ENCODE measurements at regions not wholly inside any gene's neighbourhood (a gene's known extent, or its start where the extent isn't known, plus 50 kb on each side); places are given as distances from the start of the nearest gene placed in this dataset.

GRCh38 chr2:146532509-146533147 lies 1312.2 kb upstream of the ACVR2A start:
- no peak for DNase-seq

DNA sequence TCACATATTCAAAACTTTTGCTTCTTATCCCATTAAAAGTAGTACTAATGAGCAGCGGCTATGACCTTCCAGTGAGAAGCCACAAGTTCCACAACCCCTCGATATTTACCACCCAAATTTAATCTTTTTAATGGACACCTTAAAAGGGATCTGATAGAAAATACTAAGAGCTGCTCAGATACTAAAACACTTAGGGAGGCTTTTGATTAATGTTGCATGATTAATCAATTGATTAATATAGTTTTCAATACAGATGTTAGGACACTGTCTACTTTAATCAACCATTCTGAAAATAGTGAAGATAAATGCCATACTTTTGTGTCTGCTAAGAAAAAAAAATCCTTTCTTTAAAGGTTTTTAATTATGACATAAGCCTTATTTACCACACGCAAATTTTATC lies 1312.8 kb upstream of the ACVR2A start:
- no peak for DNase-seq

DNA sequence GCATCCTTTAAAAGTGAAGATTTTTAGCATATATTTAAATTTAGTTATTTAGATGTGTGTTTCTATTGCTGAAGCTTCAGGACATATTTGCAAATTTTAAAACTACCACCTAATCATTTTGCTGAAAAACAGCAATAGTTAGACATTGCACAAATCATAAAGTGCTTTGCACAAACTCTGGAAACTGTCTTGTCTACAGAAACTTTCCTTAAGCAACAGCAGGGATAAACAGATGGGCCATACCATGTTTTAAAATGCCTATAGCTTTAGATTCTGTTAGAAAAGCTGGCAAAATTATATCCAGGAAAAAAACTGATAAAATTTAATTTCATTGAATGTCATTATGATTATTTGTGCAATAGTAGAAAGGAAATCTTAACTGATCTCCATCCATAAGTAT lies 1313.9 kb upstream of the ACVR2A start:
- DNase-seq: no peak

GRCh38 chr2:146527166-146527565 lies 1317.7 kb upstream of the ACVR2A start:
- DNase-seq: no peak

DNA sequence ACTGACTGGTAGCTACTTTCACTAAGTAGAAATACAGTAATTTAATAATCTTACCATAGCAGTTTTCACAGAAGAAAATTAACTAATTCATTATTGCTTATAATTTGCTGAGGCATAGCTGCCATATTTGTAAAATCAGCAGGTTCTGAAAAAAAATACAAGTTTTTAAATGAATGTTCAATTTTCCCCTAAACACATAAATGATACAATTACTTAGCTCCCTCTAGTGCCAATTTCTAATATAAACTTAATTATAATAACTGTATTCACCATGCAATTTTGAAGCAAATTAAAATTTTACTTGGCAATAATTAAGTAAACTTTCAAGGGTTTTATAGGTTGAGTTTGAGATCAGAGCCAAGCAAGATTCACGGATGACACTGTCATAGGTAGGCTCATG lies 1321.6 kb upstream of the ACVR2A start:
- DNase-seq: peak; percentile 1

DNA sequence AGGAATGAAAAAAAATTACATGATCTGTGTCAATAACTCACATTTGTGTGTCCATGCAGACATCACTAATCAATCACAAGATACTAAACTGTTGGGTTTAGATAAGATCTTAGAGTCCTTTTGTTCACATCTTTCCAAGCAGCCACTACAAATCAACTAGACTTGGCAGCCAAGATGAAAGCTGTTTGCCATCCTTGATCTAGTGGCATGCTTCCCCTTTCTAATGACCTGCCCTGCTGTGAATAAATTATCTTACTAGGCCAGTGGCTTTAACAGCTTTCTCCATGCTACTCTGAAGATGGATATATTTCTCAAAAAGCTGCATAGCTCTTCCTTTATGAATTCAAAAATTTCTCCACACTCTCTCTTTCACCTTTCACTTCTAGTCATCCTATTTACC lies 1338.0 kb upstream of the ACVR2A start:
- DNase-seq: no peak

DNA sequence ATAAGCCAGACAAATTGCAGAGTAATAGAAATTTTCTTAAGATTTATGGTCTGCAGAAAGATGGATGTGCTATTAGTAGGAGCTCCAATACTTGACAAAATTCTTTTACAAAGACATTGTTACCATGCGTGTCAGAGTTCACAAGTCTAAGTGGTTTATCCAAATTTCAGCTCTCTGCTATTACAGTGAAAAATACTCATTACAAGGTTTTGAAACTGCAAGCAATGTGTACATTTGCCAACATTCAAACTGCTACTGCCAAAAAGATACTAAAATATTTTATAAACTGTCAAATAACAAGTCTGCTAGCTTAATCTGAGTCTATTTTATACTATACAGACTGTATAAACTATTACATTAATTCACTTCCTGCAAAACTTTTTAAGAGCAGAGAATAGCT lies 1341.5 kb upstream of the ACVR2A start:
- DNase-seq: no peak

GRCh38 chr2:146496248-146496647 lies 1348.6 kb upstream of the ACVR2A start:
- no peak for DNase-seq

GRCh38 chr2:146489386-146489785 lies 1355.4 kb upstream of the ACVR2A start:
- DNase-seq: no peak

DNA sequence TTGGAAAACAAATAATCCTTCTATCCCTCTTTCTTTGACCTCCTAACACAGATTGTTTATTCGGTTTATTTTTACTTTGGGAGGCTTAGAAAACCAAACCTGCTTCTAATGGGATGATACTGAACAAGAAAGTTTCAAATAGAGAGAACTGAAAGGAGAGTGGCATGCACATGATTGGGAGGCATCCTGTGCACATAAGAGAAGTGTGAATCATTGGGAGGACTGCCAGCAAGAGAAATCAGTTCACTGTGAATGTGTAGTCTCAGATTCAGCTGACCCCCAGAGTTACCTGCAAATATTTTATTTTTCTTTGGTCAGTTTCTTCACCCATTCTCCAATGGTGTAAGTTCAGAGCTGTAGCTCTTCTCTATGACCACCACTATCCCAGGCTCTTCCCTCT lies 1363.2 kb upstream of the ACVR2A start:
- DNase-seq: no peak

GRCh38 chr2:146477383-146477782 lies 1367.4 kb upstream of the ACVR2A start:
- no peak for DNase-seq

- DNase-seq: no peak
These were observed 1376.3 kb upstream of the ACVR2A start for GRCh38 chr2:146468578-146468977.

- DNase-seq: no peak
These were observed 1377.4 kb upstream of the ACVR2A start for GRCh38 chr2:146467425-146467824.

GRCh38 chr2:146465460-146465859 lies 1379.4 kb upstream of the ACVR2A start:
- no peak for DNase-seq

- no peak for DNase-seq
These were observed 1383.8 kb upstream of the ACVR2A start for GRCh38 chr2:146461068-146461467.

DNA sequence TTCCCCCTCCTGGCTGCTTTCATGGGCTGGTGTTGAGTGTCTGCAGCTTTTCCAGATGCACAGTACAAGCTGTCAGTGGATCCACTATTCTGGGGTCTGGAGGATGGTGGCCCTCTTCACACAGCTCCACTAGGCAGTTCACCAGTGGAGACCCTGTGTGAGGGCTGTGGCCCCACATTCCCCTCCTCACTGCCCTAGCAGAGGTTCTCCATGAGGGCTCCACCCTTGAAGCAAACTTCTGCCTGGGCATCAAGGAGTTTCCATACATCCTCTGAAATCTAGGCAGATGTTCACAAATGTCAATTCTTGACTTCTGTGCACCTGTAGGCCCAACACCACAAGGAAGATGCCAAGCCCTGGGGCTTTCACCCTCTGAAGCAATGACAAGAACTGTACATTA lies 1386.2 kb upstream of the ACVR2A start:
- no peak for DNase-seq

- DNase-seq: no peak
These were observed 1387.6 kb upstream of the ACVR2A start for GRCh38 chr2:146457221-146457620.

DNA sequence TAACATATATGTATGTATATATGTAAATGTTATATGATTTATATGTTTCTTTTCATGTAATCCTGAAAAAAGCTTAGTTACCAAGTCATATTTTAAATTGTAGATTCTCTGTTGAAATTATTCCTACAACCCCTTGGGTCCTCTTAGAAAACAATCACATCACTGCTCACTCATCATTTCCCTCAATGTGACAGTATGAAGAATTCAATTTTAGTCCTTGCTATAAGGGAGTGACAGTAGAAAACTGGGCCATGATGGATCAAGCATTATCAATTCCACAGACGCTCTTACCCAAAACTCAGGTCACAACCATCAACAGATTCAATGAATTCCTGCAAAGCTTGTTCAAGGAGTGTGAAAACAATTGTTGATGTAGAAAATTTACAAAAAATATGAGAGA lies 1389.5 kb upstream of the ACVR2A start:
- no peak for DNase-seq

DNA sequence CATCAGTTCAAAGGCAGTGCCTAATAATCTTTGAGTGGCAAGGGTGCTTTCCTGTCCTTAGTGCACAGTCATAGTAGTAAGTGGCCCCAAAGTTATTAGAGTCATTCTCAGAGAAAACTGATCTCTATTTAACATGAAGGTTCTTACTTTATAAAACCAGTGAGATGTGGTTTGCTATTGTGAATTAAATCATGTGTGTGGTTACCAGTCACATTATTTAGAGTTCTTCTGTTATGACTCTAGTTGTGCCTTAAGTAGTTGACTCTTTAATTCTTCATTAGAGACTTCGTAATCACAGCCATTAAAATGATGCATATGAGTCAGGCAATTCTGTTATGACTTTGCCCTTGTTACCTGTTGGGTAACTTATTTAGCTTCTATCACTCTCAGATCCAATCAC lies 1392.9 kb upstream of the ACVR2A start:
- DNase-seq: no peak

GRCh38 chr2:146450131-146450530 lies 1394.7 kb upstream of the ACVR2A start:
- DNase-seq: no peak

DNA sequence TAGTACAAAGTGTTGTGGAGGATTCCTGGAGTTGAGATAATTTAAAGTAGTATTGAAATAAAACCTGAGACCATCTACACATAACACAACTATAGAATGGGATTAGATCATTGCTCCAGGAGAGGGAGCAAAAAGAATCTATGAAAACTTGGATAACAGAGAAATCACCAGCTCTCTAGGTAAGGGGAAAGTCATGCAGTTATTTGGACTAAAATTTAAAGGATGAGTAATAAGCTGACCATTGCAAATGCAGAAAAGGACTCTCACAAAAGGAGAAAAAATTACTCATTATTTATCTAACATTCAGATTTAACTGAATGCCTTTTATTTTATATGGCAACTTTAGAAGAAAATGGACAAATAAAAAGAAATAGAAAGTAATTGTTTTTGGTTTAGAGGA lies 1399.8 kb upstream of the ACVR2A start:
- DNase-seq: no peak

GRCh38 chr2:146444085-146444484 lies 1400.7 kb upstream of the ACVR2A start:
- no peak for DNase-seq

GRCh38 chr2:146438246-146438645 lies 1406.6 kb upstream of the ACVR2A start:
- DNase-seq: no peak

GRCh38 chr2:146437712-146438111 lies 1407.1 kb upstream of the ACVR2A start:
- DNase-seq: no peak

DNA sequence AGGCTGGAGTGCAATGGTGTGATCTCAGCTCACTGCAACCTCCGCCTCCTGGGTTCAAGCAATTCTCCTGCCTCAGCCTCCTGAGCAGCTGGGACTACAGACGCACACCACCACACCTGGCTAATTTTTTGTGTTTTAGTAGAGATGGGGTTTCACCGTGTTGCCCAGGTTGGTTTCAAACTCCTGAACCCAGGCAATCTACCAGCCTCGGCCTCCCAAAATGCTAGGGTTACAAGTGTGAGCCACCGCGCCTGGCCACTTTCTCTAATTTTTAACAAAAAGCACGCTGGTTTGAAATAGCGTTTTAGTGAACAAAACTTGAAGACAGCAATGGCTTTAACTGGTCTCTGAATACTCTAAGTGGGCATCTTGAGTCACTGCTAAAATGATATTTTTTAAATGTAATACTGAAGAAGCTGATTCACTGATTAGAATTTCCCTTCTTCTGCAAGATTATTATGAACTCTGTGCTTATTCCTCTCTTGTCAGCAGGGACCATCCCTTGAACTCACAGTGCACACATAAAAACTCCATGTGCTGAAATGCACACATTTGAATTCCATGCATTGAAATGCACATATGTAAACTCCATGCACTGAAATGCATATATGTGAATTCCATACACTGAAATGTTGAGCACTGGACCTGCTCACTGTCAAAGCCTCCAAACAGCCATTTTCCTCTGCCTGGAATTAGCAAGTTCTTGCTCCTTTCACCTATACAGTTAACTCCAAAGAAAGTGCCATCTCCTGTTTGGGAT lies 1411.5 kb upstream of the ACVR2A start:
- DNase-seq: no peak

Measured in NCI-H2029 (cell line).